Glutamatergic neuron (in vitro differentiated cells): ENCODE measurements at regions not wholly inside any gene's neighbourhood (a gene's known extent, or its start where the extent isn't known, plus 50 kb on each side); places are given as distances from the start of the nearest gene placed in this dataset.

Source experiments
- DNase-seq: peaks from one replicate; pipeline ENCODE4 v3.0.0; 2022
- H3K27ac Mint-ChIP-seq: one replicate; pipeline ENCODE4 v1.8.0; 2020; ENCODE audit warnings: mild to moderate bottlenecking, mixed read lengths, inconsistent platforms; ENCODE audit not compliant: unreplicated experiment
- H3K27me3 Mint-ChIP-seq: one replicate; pipeline ENCODE4 v1.8.0; 2020; ENCODE audit warnings: mild to moderate bottlenecking, moderate library complexity, mixed read lengths, inconsistent platforms; ENCODE audit not compliant: unreplicated experiment
- H3K36me3 Mint-ChIP-seq: one replicate; pipeline ENCODE4 v1.8.0; 2020; ENCODE audit warnings: mild to moderate bottlenecking, mixed read lengths, inconsistent platforms; ENCODE audit not compliant: unreplicated experiment
- H3K4me1 Mint-ChIP-seq: one replicate; pipeline ENCODE4 v1.8.0; 2020; ENCODE audit warnings: mild to moderate bottlenecking, low read depth, mixed read lengths, inconsistent platforms; ENCODE audit not compliant: unreplicated experiment
- H3K4me3 Mint-ChIP-seq: one replicate; pipeline ENCODE4 v1.8.0; 2020; ENCODE audit warnings: mild to moderate bottlenecking, mixed read lengths, inconsistent platforms; ENCODE audit not compliant: unreplicated experiment
- H3K9me3 Mint-ChIP-seq: one replicate; pipeline ENCODE4 v1.8.0; 2020; ENCODE audit warnings: mild to moderate bottlenecking, moderate library complexity, mixed read lengths, inconsistent platforms; ENCODE audit not compliant: unreplicated experiment
- CTCF ChIP-seq: fragments of 200-600 bp; sonication (generic); IDR thresholded peaks from one replicate; pipeline ENCODE4 v1.5.0; 2021; ENCODE audit not compliant: partially characterized antibody, unreplicated experiment

DNA sequence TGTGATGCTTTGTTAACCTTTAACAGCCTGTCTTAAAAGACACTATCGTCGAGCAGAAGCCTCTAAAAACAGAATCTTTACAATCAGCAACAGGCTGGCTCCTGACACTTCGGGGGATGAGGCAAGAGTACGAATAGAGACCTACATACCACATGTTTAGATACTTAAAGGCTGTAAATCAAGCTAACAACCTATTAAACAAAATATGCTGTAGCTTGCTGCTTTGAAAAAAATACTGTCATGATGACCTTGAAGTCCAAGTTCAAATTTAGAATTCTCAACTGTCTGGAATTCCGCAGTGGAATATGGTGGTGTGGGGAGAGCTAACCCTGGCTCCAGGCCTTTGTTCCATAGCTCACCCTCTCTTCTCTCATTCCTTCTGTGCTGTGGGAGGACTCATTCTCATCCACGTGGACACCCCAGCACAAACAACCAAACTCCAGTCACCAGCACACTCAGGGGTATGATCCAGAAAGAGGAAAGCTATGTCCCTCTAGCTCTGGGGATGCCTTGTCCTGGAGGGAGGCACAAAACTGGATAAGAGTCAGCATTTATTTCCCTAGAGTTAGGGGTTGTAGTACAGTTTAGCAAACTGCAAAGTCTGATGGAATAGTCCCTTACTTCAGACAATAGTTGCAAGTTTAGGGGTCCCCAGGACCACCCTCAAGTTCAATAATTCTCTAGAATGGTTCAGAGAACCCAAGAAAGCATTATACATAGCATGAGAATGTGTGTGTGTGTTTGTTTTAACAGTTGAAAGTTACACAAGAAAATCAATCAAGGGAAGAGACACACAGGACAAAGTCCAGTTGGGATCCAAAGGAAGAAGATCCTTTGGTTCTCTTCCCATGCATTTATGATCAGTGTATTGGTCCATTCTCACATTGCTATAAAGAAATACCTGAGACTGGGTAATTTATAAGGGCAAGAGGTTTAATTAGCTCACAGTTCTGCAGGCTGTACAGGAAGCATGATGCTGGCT, 196.1 kb upstream of the SVIL start:
- Mint-ChIP-seq H3K36me3 (no peaks in the 10 kb centered on the region), H3K4me3 (no peak overlapping the region), H3K4me1 (peaks cover 2% of the 10 kb centered on the region), H3K27ac (no peak overlapping the region), H3K27me3 (peaks cover 1% of the 10 kb centered on the region), H3K9me3 (no peaks in the 10 kb centered on the region)
- DNase-seq: no peak
- no peak for TF ChIP-seq CTCF

DNA sequence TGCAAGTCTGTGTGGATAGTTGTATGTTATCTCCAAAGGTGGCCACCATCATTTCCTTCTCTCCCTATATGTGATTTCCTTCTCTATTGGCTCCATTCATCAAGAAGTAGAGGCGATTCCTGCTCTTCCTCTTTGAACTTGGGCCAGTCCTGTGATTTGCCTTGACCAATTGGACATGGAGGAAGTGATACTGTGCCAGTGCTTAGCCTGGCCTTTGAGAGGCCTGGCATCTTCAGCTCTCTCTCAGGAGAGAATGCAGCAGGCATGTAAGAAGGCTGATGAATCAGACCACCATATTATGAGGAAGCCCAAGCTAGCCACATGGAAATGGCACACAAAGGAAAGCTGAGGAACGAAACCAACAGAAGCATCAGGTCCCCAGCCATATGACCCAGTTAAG, 195.0 kb upstream of the SVIL start:
- peaks cover 2% of the 10 kb centered on the region for H3K4me1 Mint-ChIP-seq
- H3K27me3 Mint-ChIP-seq: peaks cover 1% of the 10 kb centered on the region
- DNase-seq: no peak
- H3K4me3 Mint-ChIP-seq: no peak overlapping the region
- no peak for TF ChIP-seq CTCF
- no peaks in the 10 kb centered on the region for H3K36me3 Mint-ChIP-seq
- no peaks in the 10 kb centered on the region for H3K9me3 Mint-ChIP-seq
- no peak overlapping the region for H3K27ac Mint-ChIP-seq

- no peak for TF ChIP-seq CTCF
- Mint-ChIP-seq H3K4me3 (no peak overlapping the region), H3K27me3 (peaks cover 1% of the 10 kb centered on the region), H3K4me1 (peaks cover 2% of the 10 kb centered on the region), H3K9me3 (no peaks in the 10 kb centered on the region), H3K27ac (no peak overlapping the region), H3K36me3 (no peaks in the 10 kb centered on the region)
- DNase-seq: no peak
Measured at GRCh38 chr10:29828956-29829355, 194.2 kb upstream of the SVIL start.

DNA sequence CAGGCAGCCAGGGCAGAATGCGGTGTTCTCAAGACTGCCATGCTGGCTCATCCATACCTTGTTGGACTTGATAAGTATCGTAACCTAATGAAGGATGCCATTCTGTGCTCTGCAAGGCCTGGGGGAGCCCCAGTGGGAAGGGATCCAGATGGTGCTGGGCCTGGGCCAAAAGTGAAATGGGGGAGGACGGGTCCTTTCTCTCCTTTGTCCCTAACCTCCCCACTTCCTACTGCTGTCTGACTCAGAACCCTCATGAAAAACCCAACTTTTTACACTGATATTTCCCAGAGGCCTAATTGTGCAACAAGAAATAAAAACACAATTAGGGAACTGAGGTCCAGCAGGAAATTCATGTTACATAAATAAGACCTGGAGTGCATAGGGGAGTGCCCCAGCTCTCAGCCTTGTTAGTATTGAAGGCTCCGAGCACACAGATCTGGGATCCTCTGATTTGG, 193.7 kb upstream of the SVIL start:
- H3K4me1 Mint-ChIP-seq: peaks cover 2% of the 10 kb centered on the region
- TF ChIP-seq CTCF: no peak
- DNase-seq: no peak
- no peaks in the 10 kb centered on the region for H3K9me3 Mint-ChIP-seq
- peaks cover 1% of the 10 kb centered on the region for H3K27me3 Mint-ChIP-seq
- no peak overlapping the region for H3K4me3 Mint-ChIP-seq
- H3K27ac Mint-ChIP-seq: no peak overlapping the region
- H3K36me3 Mint-ChIP-seq: no peaks in the 10 kb centered on the region

DNA sequence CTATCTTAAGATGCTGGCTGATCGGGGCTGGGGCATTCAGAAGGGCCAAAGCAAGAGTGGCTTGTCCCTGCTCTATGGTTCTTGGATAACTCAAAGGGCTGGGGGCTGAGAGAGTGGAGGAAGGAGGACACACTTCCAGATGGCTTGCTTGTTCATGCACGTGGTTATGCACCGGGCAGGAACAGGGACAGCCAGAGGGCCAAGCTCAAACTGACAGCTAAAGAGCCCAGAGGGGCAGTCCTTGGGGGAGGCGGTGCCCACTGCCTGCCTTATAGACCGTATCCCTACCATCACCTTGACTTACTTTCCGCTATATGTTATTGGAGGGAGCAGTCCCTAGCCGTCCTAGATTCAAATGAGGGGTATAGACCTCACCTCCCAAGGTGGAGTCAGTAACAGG, 192.7 kb upstream of the SVIL start:
- H3K27me3 Mint-ChIP-seq: peaks cover 1% of the 10 kb centered on the region
- no peaks in the 10 kb centered on the region for H3K36me3 Mint-ChIP-seq
- TF ChIP-seq CTCF: no peak
- no peak overlapping the region for H3K4me3 Mint-ChIP-seq
- peaks cover 2% of the 10 kb centered on the region for H3K4me1 Mint-ChIP-seq
- no peak for DNase-seq
- no peak overlapping the region for H3K27ac Mint-ChIP-seq
- no peaks in the 10 kb centered on the region for H3K9me3 Mint-ChIP-seq
